ENCODE measurements at regions not wholly inside any gene's neighbourhood (a gene's known extent, or its start where the extent isn't known, plus 50 kb on each side); places are given as distances from the start of the nearest gene placed in this dataset.

DNA sequence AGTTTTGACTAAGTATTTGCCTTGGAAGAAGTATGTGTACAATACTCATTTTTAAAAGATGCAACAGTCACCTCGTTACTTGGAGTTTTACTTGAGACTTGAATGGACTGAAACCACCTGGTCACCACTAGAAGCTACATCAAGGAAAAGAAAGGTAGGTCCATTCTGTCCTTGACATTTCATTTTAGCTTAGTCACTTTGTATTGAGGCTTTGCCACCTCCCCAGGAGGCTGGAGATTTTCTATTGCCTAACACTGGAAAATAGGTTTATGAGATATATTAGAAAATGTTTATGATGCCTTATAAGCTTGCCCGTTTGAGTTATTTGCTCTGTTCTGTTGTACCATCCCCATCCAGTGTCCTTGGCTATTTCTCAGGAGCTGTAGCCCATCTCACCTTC lies 107.9 kb upstream of the ETAA1 start:
- H3K4me3 ChIP-seq = no peak overlapping the region
- H3K4me1 ChIP-seq = peaks cover 0 to 7% (median 2%) of the 10 kb centered on the region in 4 donors
- H3K36me3 ChIP-seq = no peaks in the 10 kb centered on the region
- H3K27ac ChIP-seq = no peak overlapping the region
- intact Hi-C loops (cut with DNase I; ENCODE audit: low total_unique reads) = no loop called here
- H3K27me3 ChIP-seq = no peaks in the 10 kb centered on the region
- TF ChIP-seq, protein P1, sequence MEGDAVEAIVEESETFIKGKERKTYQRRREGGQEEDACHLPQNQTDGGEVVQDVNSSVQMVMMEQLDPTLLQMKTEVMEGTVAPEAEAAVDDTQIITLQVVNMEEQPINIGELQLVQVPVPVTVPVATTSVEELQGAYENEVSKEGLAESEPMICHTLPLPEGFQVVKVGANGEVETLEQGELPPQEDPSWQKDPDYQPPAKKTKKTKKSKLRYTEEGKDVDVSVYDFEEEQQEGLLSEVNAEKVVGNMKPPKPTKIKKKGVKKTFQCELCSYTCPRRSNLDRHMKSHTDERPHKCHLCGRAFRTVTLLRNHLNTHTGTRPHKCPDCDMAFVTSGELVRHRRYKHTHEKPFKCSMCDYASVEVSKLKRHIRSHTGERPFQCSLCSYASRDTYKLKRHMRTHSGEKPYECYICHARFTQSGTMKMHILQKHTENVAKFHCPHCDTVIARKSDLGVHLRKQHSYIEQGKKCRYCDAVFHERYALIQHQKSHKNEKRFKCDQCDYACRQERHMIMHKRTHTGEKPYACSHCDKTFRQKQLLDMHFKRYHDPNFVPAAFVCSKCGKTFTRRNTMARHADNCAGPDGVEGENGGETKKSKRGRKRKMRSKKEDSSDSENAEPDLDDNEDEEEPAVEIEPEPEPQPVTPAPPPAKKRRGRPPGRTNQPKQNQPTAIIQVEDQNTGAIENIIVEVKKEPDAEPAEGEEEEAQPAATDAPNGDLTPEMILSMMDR (IDR thresholded peaks at IDR 0.05) = no peak
- no peaks in the 10 kb centered on the region for H3K9me3 ChIP-seq
- no peak for DNase-seq

DNA sequence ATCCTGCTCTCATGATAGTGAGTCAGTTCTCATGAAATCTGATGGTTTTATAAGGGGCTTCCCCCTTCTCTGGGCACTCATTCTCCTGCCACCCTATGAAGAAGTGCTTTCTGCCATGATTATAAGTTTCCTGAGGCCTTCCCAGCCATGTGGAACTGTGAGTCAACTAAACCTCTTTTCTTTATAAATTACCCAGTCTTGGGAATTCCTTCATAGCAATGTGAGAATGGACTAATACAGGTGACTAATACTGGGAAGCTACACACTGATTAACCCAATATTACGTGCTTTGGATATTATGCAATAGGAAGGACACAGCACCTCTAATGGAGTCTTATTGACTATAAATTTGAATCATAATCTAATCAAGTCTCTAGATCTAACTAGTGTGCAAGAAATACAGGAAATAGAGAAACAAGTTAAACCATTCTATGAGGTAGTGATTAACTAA lies 107.2 kb upstream of the ETAA1 start:
- DNase-seq = no peak
- no peaks in the 10 kb centered on the region for H3K36me3 ChIP-seq
- H3K4me1 ChIP-seq = peaks cover 0 to 7% (median 2%) of the 10 kb centered on the region in 4 donors
- TF ChIP-seq, protein P1 (IDR thresholded peaks at IDR 0.05) = no peak
- intact Hi-C loops (cut with DNase I; ENCODE audit: low total_unique reads) = loop anchor here (5.0 kb wide), 1 partner anchor 157 kb away; no protein-coding TSS in a partner anchor
- no peaks in the 10 kb centered on the region for H3K27me3 ChIP-seq
- H3K9me3 ChIP-seq = no peaks in the 10 kb centered on the region
- H3K27ac ChIP-seq = no peak overlapping the region
- H3K4me3 ChIP-seq = no peak overlapping the region

- no peak for DNase-seq
- H3K4me3 ChIP-seq = no peak overlapping the region
- H3K9me3 ChIP-seq = no peaks in the 10 kb centered on the region
- TF ChIP-seq, protein P1 (IDR thresholded peaks at IDR 0.05) = no peak
- H3K27ac ChIP-seq = no peak overlapping the region
- intact Hi-C loops (cut with DNase I; ENCODE audit: low total_unique reads) = loop anchor here (5.0 kb wide), 1 partner anchor 157 kb away; no protein-coding TSS in a partner anchor
- no peaks in the 10 kb centered on the region for H3K36me3 ChIP-seq
- no peaks in the 10 kb centered on the region for H3K27me3 ChIP-seq
- peaks cover 0 to 13% (median 2%) of the 10 kb centered on the region in 4 donors for H3K4me1 ChIP-seq
Measured at GRCh38 chr2:67290451-67291290, 106.5 kb upstream of the ETAA1 start.

- H3K36me3 ChIP-seq = no peaks in the 10 kb centered on the region
- no peak overlapping the region for H3K27ac ChIP-seq
- intact Hi-C loops (cut with DNase I; ENCODE audit: low total_unique reads) = loop anchor here (5.0 kb wide), 1 partner anchor 153 kb away; no protein-coding TSS in a partner anchor
- H3K4me3 ChIP-seq = no peak overlapping the region
- no peaks in the 10 kb centered on the region for H3K9me3 ChIP-seq
- no peak for DNase-seq
- H3K27me3 ChIP-seq = no peaks in the 10 kb centered on the region
- H3K4me1 ChIP-seq = peaks cover 0 to 18% (median 2%) of the 10 kb centered on the region in 4 donors
- TF ChIP-seq, protein P1 (IDR thresholded peaks at IDR 0.05) = no peak
Measured at GRCh38 chr2:67294218-67294617, 102.9 kb upstream of the ETAA1 start.

- Histone ChIP-seq H3K27me3 (no peaks in the 10 kb centered on the region), H3K36me3 (no peaks in the 10 kb centered on the region), H3K27ac (no peak overlapping the region), H3K4me1 (peaks cover 0 to 18% (median 0%) of the 10 kb centered on the region in 4 donors), H3K9me3 (no peaks in the 10 kb centered on the region), H3K4me3 (no peak overlapping the region)
- TF ChIP-seq, protein P1 (IDR thresholded peaks at IDR 0.05) = no peak
- intact Hi-C loops (cut with DNase I; ENCODE audit: low total_unique reads) = no loop called here
- DNase-seq = no peak
Measured at GRCh38 chr2:67295406-67295805, 101.7 kb upstream of the ETAA1 start.

All from tibial artery (tissue), 4 donors.